GM12878 (cell line): ENCODE measurements at regions not wholly inside any gene's neighbourhood (a gene's known extent, or its start where the extent isn't known, plus 50 kb on each side); places are given as distances from the start of the nearest gene placed in this dataset.

Experiments used
- ATAC-seq: fragments of 200-7000 bp; cut with Tn5 transposase; 3 replicates; pipeline ENCODE4 v1.9.1; 2020; ENCODE audit warnings: mild to moderate bottlenecking, moderate library complexity
- BruUV-seq: library from RNA; stranded (reverse); fragments of 400-500 nt; replicated peaks from 2 replicates; lab custom pipeline; 2021; lab: Mats Ljungman, UMichigan
- CTCF ChIA-PET: fragments of 300-600 bp; sonication (Branson Sonifier 250); formaldehyde crosslinking; extraction: SDS; loops from one replicate; lab custom pipeline; 2021; ENCODE audit warnings: inconsistent platforms; lab: Yijun Ruan, JAX
- POLR2A ChIA-PET: fragments of 350-600 bp; formaldehyde crosslinking; extraction: SDS; loops from one replicate; lab custom pipeline; 2021; ENCODE audit warnings: inconsistent platforms; lab: Charles Lee
- RAD21 ChIA-PET: fragments of 300-600 bp; sonication (Branson Sonifier 250); formaldehyde crosslinking; loops from one replicate; lab custom pipeline; 2023; ENCODE audit warnings: antibody characterized with exemption; ENCODE audit not compliant: unreplicated experiment; lab: Charles Lee
- SMC1A ChIA-PET: fragments of 300-600 bp; sonication (Branson Sonifier 250); formaldehyde crosslinking; loops from one replicate; lab custom pipeline; 2023; ENCODE audit not compliant: unreplicated experiment, uncharacterized antibody; lab: Charles Lee
- DNase-seq: peaks from one replicate; pipeline ENCODE4 v3.0.0-alpha.2; 2011; ENCODE audit warnings: low read depth, low spot score
- FAIRE-seq: peaks from 3 replicates; lab custom pipeline; 2011; peaks lifted over from hg19 to GRCh38; lab: Jason Lieb, UNC
- H2AFZ ChIP-seq: 2 replicates; pipeline ENCODE4 v1.6.0; 2011; ENCODE audit warnings: low read depth, low read length, control low read depth; ENCODE audit not compliant: control insufficient read depth
- H3K27ac ChIP-seq: 2 replicates; pipeline ENCODE4 v1.5.1; 2011; ENCODE audit warnings: control low read depth; ENCODE audit not compliant: control insufficient read depth, insufficient read depth
- H3K27me3 ChIP-seq, 2 experiments: replicated peaks in 1 of 2; 2 replicates each; pipeline versions ENCODE4 v1.6.0 to v1.6.1; 2011; ENCODE audit warnings: low read length in 1 of 2; ENCODE audit not compliant: control insufficient read depth in 2 of 2, insufficient read depth in 2 of 2
- H3K36me3 ChIP-seq, 2 experiments: 2 replicates each; pipeline ENCODE4 v1.5.1; 2011; ENCODE audit warnings: low read length in 1 of 2; ENCODE audit not compliant: control insufficient read depth in 2 of 2, insufficient read depth in 2 of 2
- H3K4me1 ChIP-seq: 2 replicates; pipeline ENCODE4 v1.6.1; 2011; ENCODE audit warnings: mild to moderate bottlenecking, low read length, moderate library complexity, mixed read lengths; ENCODE audit not compliant: control insufficient read depth, insufficient read depth
- H3K4me2 ChIP-seq: 2 replicates; pipeline ENCODE4 v1.6.0; 2011; ENCODE audit warnings: control low read depth; ENCODE audit not compliant: control insufficient read depth, insufficient read depth
- H3K4me3 ChIP-seq: fragments of 200-600 bp; sonication (generic); 2 replicates; pipeline ENCODE4 v1.5.1; 2016
- H3K79me2 ChIP-seq: 2 replicates; pipeline ENCODE4 v1.6.0; 2011; ENCODE audit warnings: low read length; ENCODE audit not compliant: control insufficient read depth, insufficient read depth
- H3K9ac ChIP-seq: 2 replicates; pipeline ENCODE4 v1.8.0; 2011; ENCODE audit warnings: low read length, control low read depth, mixed read lengths; ENCODE audit not compliant: control insufficient read depth, insufficient read depth
- H3K9me3 ChIP-seq: replicated peaks from 3 replicates; pipeline ENCODE4 v1.5.1; 2011; ENCODE audit warnings: mild to moderate bottlenecking, low read length; ENCODE audit not compliant: control insufficient read depth, insufficient read depth
- H4K20me1 ChIP-seq: 2 replicates; pipeline ENCODE4 v1.6.0; 2011; ENCODE audit not compliant: control insufficient read depth, insufficient read depth
- ATF7 ChIP-seq: fragments of 450-650 bp; IDR thresholded peaks from 2 replicates; pipeline ENCODE4 v1.6.1; 2016; ENCODE audit warnings: low read depth, mild to moderate bottlenecking
- CREM ChIP-seq: IDR thresholded peaks from 2 replicates; pipeline ENCODE4 v1.6.1; 2014; ENCODE audit warnings: antibody characterized with exemption, low read depth
- JUNB ChIP-seq: IDR thresholded peaks from 2 replicates; pipeline ENCODE4 v1.6.1; 2016; ENCODE audit warnings: antibody characterized with exemption, mild to moderate bottlenecking
- KDM1A ChIP-seq: fragments of 200-600 bp; sonication (generic); IDR thresholded peaks from 2 replicates; pipeline ENCODE4 v1.6.1; 2016; ENCODE audit warnings: borderline replicate concordance
- PAX5 ChIP-seq: IDR thresholded peaks from 2 replicates; pipeline ENCODE4 v1.6.1; 2011; ENCODE audit warnings: low read depth, low read length, borderline replicate concordance
- POU2F2 ChIP-seq: IDR thresholded peaks from 3 replicates; pipeline ENCODE4 v1.6.1; 2011; ENCODE audit warnings: low read depth, mild to moderate bottlenecking, low read length, borderline replicate concordance
- RAD21 ChIP-seq: IDR thresholded peaks from 2 replicates; pipeline ENCODE4 v1.6.1; 2011; ENCODE audit warnings: mild to moderate bottlenecking, low read depth, low read length, moderate library complexity; ENCODE audit not compliant: insufficient read depth
- STAT3 ChIP-seq: IDR thresholded peaks from 2 replicates; pipeline ENCODE4 v1.6.1; 2011; ENCODE audit warnings: low read depth, low read length, improper control_type of control experiment
- ZNF24 ChIP-seq: fragments of 450-650 bp; IDR thresholded peaks from 2 replicates; pipeline ENCODE4 v1.6.1; 2017; ENCODE audit warnings: antibody characterized with exemption, mild to moderate bottlenecking
- ZSCAN29 ChIP-seq: fragments of 450-650 bp; IDR thresholded peaks from 2 replicates; pipeline ENCODE4 v1.6.1; 2017; ENCODE audit warnings: mild to moderate bottlenecking, moderate library complexity
- in situ Hi-C: fragments of 300-500 bp; cut with MboI; formaldehyde crosslinking; loops from 9 replicates; pipeline ENCODE4 v1.14.3; 2018; ENCODE audit warnings: mixed read lengths
- intact Hi-C: fragments of 100-400 bp; cut with micrococcal nuclease; formaldehyde crosslinking; loops from one replicate; pipeline ENCODE4 v1.14.2; 2022; ENCODE audit not compliant: unreplicated experiment
- TF ChIP-seq, protein P1 (sequence below): fragments of 450-650 bp; IDR thresholded peaks from 2 replicates; pipeline ENCODE4 v1.6.1; 2014; ENCODE audit warnings: mild to moderate bottlenecking

DNA sequence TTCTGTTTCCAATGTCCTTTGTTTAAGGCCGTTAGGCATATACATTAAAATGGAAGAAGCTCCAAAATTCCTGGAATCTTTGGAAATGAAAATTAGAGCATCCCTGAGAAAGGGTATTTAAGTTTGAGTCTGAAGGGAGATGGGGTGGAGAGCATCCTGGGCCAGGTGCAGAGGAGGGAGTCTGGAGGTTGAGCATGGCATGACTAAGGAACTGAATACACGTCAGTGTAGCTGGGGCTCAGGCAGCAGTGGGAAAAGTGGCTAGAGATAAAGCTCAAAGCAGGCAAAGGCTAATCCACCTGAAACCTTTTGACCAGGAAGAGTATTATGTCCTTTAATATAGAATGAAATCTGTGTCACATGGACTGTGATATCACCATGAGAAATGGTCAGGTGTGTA, 669.0 kb upstream of the RBFOX1 start (continued):
- TF ChIP-seq JUNB (no peak), RAD21 (no peak), ZSCAN29 (no peak), KDM1A (no peak)
- TF ChIP-seq, protein P1, sequence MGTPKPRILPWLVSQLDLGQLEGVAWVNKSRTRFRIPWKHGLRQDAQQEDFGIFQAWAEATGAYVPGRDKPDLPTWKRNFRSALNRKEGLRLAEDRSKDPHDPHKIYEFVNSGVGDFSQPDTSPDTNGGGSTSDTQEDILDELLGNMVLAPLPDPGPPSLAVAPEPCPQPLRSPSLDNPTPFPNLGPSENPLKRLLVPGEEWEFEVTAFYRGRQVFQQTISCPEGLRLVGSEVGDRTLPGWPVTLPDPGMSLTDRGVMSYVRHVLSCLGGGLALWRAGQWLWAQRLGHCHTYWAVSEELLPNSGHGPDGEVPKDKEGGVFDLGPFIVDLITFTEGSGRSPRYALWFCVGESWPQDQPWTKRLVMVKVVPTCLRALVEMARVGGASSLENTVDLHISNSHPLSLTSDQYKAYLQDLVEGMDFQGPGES, result no peak

DNA sequence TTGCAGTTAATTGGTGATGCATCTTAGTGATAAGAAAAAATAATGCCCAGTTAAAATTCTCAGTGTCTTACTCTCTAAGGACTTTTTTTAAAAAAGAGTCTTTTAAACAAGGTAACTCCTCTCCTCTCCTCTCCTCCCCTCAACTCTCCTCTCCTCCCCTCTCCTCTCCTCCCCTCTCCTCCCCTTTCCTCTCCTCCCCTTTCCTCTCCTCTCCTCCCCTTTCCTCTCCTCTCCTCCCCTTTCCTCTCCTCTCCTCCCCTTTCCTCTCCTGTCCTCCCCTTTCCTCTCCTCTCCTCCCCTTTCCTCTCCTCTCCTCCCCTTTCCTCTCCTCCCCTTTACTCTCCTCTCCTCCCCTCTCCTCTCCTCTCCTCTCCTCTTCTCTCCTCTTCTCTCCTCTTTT, 675.9 kb upstream of the RBFOX1 start:
- intact Hi-C loops (no loop called here), in situ Hi-C loops (loop anchor here (25.0 kb wide), 1 partner anchor 1506 kb away; no protein-coding TSS in a partner anchor)
- Histone ChIP-seq H3K27ac (no peak overlapping the region), H3K4me1 (no peaks in the 10 kb centered on the region), H3K79me2 (no peaks in the 10 kb centered on the region), H3K9me3 (no peaks in the 10 kb centered on the region), H4K20me1 (no peaks in the 10 kb centered on the region), H2AFZ (no peak overlapping the region), H3K4me3 (no peak overlapping the region), H3K4me2 (no peak overlapping the region), H3K27me3 (no peaks in the 10 kb centered on the region), H3K9ac (no peak overlapping the region), H3K36me3 (no peaks in the 10 kb centered on the region)
- ATAC-seq (no peak), FAIRE-seq (no peak), DNase-seq (no peak)
- CTCF ChIA-PET, result interaction anchor here (0.9 kb wide), 1 partner anchor 12 kb away, joined by 3 read pairs; no protein-coding TSS in a partner anchor
- POLR2A ChIA-PET, result no interaction called here
- SMC1A ChIA-PET, result no interaction called here
- RAD21 ChIA-PET, result no interaction called here
- no peak for TF ChIP-seq PAX5
- TF ChIP-seq STAT3, result no peak
- no peak for TF ChIP-seq CREM
- no peak for TF ChIP-seq POU2F2
- no peak for TF ChIP-seq ZNF24
- no peak for TF ChIP-seq ATF7
- no TSS peak for BruUV-seq
